ENCODE measurements at regions not wholly inside any gene's neighbourhood (a gene's known extent, or its start where the extent isn't known, plus 50 kb on each side); places are given as distances from the start of the nearest gene placed in this dataset.

DNA sequence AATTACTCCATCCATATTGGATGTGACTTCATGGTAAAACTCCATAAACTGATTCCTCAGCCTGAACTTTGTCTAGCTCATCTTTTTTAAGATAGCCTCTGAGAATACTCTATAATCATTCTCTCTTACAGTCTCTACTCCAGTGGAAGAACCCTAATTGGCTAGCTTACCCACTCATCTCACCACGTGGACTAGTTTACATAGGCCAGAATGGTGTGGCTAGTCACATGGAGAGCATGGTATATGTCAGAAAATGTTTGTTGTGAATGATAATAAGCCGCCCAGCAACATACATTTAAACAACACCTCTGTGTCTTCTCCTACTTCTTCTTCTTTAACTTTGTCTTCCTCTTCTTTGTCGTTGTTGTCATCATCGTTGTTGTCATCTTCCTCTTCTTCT, 389.2 kb upstream of the LRRC3B start:
- no peak overlapping the region for H3K27ac ChIP-seq
- no peak for TF ChIP-seq ZFX (IDR thresholded peaks at IDR 0.05; ENCODE audit: borderline replicate concordance)
- TF ChIP-seq, protein P1, sequence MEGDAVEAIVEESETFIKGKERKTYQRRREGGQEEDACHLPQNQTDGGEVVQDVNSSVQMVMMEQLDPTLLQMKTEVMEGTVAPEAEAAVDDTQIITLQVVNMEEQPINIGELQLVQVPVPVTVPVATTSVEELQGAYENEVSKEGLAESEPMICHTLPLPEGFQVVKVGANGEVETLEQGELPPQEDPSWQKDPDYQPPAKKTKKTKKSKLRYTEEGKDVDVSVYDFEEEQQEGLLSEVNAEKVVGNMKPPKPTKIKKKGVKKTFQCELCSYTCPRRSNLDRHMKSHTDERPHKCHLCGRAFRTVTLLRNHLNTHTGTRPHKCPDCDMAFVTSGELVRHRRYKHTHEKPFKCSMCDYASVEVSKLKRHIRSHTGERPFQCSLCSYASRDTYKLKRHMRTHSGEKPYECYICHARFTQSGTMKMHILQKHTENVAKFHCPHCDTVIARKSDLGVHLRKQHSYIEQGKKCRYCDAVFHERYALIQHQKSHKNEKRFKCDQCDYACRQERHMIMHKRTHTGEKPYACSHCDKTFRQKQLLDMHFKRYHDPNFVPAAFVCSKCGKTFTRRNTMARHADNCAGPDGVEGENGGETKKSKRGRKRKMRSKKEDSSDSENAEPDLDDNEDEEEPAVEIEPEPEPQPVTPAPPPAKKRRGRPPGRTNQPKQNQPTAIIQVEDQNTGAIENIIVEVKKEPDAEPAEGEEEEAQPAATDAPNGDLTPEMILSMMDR (IDR thresholded peaks at IDR 0.05) = no peak

GRCh38 chr3:26236531-26236930, 386.0 kb upstream of the LRRC3B start:
- no peak for TF ChIP-seq ZFX (IDR thresholded peaks at IDR 0.05; ENCODE audit: borderline replicate concordance)
- no peak overlapping the region for H3K27ac ChIP-seq

DNA sequence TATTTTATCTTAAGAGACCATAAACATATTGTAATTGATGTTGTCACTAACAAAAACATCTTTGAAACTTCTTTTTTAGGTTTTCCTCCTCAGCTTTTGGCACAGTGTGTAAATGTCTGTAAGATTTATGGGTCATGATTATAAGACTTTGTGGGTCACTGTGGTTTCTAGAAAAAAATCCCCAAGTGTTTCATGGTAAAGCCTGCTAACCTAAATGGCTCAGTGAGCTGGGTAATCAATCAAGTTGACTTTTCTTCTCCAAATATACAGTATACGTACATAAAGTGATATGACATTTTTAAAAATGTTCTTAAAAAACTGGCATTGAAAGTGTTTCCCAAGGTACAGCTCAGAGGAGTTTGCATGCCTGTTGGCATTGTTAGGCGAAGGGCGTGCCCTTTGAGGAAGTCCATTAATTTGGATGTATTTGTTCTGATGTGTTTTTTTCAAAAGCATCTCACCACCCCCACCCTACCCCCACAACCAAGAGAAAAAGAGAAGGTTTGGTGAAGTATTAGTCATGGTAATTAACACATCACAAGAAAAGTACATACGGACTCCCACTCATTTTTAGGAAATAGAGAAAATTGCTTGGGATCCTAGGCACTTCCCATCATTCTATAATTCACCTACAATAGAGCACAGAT, 385.4 kb upstream of the LRRC3B start:
- no peak for TF ChIP-seq ZFX (IDR thresholded peaks at IDR 0.05; ENCODE audit: borderline replicate concordance)
- TF ChIP-seq, protein P1 (IDR thresholded peaks at IDR 0.05) = no peak

DNA sequence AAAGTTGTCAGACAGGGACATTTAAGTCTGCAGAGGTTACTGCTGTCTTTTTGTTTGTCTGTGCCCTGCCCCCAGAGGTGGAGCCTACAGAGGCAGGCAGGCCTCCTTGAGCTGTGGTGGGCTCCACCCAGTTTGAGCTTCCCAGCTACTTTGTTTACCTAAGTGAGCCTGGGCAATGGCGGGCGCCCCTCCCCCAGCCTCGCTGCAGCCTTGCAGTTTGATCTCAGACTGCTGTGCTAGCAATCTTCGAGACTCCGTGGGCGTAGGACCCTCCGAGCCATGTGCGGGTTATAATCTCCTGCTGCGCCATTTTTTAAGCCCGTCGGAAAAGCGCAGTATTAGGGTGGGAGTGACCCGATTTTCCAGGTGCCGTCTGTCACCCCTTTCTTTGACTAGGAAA, 378.0 kb upstream of the LRRC3B start:
- H3K27ac ChIP-seq = peak overlapping the region; percentile 47; the same call in 1 of the 2 replicates

More for the DNA sequence above, 385.4 kb upstream of the LRRC3B start:
- no peak overlapping the region for H3K27ac ChIP-seq

DNA sequence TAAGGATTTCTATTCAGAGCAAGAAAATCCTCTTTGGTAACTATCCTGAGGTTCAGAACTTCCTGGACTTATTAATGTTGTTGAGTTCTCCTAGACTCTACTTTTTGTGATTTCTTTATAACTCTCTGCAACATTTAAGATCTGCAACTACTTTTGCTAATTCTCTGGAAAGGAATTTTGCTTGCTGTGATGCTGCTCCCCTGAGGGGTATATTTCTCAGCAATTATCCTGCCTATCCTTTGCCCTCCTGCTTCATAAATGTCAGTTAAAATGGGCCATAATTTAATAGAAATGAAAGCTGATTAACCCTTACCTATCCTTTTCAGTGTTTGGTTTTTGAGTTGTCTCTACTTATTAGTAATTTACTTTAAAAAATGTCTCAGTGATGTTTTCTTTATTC, 377.3 kb upstream of the LRRC3B start:
- no peak for TF ChIP-seq ZFX (IDR thresholded peaks at IDR 0.05; ENCODE audit: borderline replicate concordance)
- TF ChIP-seq, protein P1 (IDR thresholded peaks at IDR 0.05) = no peak
- H3K27ac ChIP-seq = peak overlapping the region; percentile 47; the same call in 1 of the 2 replicates

DNA sequence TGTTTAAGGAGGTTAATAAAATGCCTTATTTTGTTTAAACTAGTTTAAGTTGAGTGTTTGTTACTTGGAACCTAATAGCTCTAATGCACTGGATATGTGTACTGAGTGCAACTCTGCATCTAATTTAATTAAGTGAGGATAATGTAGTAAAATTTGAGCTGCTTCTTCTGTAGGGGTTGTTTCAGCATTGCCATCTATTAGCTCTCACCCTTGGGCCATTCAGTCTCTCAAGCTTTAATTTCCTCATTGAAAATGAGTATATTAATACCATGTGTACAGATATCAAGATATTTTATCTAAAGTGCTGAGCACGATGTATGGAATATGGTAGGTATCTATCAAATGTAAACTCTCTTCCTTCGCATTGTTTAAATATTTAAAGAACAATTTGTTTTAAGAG, 375.7 kb upstream of the LRRC3B start:
- TF ChIP-seq, protein P1 (IDR thresholded peaks at IDR 0.05) = no peak
- TF ChIP-seq ZFX (IDR thresholded peaks at IDR 0.05; ENCODE audit: borderline replicate concordance) = no peak
- no peak overlapping the region for H3K27ac ChIP-seq

DNA sequence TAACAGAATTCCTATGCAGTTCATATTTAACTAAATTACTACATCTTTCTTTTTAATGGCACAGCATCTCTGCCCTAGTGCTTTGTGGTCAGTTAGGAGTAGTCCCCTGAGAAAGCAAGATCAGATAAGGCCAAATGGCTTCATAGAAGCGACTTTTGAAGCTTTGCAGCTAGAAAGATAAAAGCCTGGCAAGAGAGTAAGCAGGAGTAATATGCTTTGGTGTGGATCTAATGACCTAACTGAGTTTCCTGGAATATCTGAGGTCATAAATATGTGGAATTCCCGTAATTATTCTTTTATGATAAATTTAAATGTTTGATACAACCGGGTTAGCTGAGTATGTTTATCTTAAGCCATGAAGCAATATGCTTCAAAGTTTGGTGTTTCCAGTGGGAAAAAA, 374.9 kb upstream of the LRRC3B start:
- no peak overlapping the region for H3K27ac ChIP-seq
- no peak for TF ChIP-seq ZFX (IDR thresholded peaks at IDR 0.05; ENCODE audit: borderline replicate concordance)
- TF ChIP-seq, protein P1 (IDR thresholded peaks at IDR 0.05) = no peak

DNA sequence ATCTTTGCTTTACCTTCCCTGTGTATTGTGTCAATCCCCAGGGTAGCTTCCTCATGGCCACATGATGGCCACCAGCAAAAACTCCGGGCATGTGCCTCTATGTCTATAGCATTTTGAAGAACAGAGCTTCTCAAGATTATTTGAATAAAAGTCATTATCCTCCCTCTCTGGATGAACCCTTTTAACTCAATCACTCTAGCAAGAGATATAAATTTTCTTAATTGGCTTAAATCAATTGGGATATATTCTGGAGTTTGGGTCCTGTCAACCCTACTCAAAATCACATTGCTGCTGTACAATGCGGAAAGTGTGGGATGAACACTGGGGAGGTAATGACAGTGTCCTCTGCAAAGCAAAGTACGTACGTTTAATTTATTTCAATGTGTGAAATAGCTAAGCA, 370.6 kb upstream of the LRRC3B start:
- no peak for TF ChIP-seq ZFX (IDR thresholded peaks at IDR 0.05; ENCODE audit: borderline replicate concordance)
- TF ChIP-seq, protein P1 (IDR thresholded peaks at IDR 0.05) = no peak
- H3K27ac ChIP-seq = no peak overlapping the region
